ENCODE measurements at regions not wholly inside any gene's neighbourhood (a gene's known extent, or its start where the extent isn't known, plus 50 kb on each side); places are given as distances from the start of the nearest gene placed in this dataset.

DNA sequence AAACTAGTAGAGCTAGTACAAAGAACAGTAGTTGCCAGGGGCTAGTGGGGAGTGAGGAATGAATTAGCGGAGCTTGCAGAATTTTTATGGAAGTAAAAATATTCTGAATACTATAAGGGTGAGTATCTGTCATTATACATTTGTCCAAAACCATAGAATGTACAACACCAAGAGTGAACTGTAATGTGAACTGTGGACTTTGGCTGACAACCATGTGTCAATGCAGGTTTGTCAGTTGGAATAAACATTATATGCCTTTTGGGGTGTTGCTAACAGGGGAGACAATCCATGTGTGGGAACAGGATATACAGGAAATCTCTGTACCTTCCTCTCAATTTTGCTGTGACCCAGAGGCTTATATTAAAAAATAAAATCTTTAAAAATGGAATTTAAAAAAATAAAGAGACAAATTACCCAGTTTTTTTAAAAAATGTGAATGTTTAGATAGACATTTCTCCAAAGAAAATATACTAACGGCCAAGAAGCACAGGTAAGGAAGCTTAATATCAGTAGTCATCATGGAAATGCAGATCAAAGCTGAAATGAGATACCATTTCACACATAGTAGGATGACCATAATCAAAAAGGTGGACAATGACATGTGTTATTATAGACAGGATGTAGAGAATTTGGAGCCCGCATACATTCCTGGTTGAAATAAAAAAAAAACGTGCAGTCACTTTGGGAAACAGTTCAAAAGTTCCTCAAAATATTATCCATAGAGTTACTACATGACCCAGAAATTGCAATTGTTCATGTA, 899.8 kb downstream of the RAB28 start:
- H3K27ac ChIP-seq, result no peak overlapping the region
- TF ChIP-seq, protein P1, sequence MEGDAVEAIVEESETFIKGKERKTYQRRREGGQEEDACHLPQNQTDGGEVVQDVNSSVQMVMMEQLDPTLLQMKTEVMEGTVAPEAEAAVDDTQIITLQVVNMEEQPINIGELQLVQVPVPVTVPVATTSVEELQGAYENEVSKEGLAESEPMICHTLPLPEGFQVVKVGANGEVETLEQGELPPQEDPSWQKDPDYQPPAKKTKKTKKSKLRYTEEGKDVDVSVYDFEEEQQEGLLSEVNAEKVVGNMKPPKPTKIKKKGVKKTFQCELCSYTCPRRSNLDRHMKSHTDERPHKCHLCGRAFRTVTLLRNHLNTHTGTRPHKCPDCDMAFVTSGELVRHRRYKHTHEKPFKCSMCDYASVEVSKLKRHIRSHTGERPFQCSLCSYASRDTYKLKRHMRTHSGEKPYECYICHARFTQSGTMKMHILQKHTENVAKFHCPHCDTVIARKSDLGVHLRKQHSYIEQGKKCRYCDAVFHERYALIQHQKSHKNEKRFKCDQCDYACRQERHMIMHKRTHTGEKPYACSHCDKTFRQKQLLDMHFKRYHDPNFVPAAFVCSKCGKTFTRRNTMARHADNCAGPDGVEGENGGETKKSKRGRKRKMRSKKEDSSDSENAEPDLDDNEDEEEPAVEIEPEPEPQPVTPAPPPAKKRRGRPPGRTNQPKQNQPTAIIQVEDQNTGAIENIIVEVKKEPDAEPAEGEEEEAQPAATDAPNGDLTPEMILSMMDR (IDR thresholded peaks at IDR 0.05), result no peak
- no peak for TF ChIP-seq ZFX (IDR thresholded peaks at IDR 0.05; ENCODE audit: borderline replicate concordance)

DNA sequence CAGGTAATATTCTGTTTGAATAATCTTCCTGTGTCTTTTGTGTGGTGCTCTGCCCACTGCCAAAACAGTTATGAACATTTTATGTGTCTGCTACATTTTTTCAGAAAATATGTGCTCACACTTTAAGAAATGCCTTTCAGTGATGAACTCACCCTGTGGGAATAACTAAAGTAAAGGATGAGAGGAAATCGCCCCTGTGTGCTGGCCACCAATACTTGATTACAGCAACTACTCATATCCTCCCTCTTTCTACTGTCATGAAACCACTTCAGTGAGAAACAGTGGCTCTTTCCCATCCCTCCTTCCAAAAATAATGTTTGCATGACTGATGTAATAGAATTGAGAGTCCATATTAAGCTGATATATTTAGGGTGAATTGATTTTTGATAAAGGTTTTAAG, 900.9 kb downstream of the RAB28 start:
- no peak overlapping the region for H3K27ac ChIP-seq
- no peak for TF ChIP-seq ZFX (IDR thresholded peaks at IDR 0.05; ENCODE audit: borderline replicate concordance)
- TF ChIP-seq, protein P1 (IDR thresholded peaks at IDR 0.05), result no peak

GRCh38 chr4:12580787-12581186, 903.4 kb downstream of the RAB28 start:
- TF ChIP-seq ZFX (IDR thresholded peaks at IDR 0.05; ENCODE audit: borderline replicate concordance), result no peak
- TF ChIP-seq, protein P1 (IDR thresholded peaks at IDR 0.05), result no peak

GRCh38 chr4:12579172-12579571, 905.0 kb downstream of the RAB28 start:
- no peak overlapping the region for H3K27ac ChIP-seq
- TF ChIP-seq ZFX (IDR thresholded peaks at IDR 0.05; ENCODE audit: borderline replicate concordance), result no peak
- TF ChIP-seq, protein P1 (IDR thresholded peaks at IDR 0.05), result no peak

More at GRCh38 chr4:12580787-12581186, 903.4 kb downstream of the RAB28 start:
- no peak overlapping the region for H3K27ac ChIP-seq

GRCh38 chr4:12576409-12576808, 907.7 kb downstream of the RAB28 start:
- no peak overlapping the region for H3K27ac ChIP-seq
- TF ChIP-seq, protein P1 (IDR thresholded peaks at IDR 0.05), result no peak
- TF ChIP-seq ZFX (IDR thresholded peaks at IDR 0.05; ENCODE audit: borderline replicate concordance), result no peak

- TF ChIP-seq ZFX (IDR thresholded peaks at IDR 0.05; ENCODE audit: borderline replicate concordance), result no peak
- TF ChIP-seq, protein P1 (IDR thresholded peaks at IDR 0.05), result no peak
- no peak overlapping the region for H3K27ac ChIP-seq
Measured at GRCh38 chr4:12573716-12574115, 910.4 kb downstream of the RAB28 start.

DNA sequence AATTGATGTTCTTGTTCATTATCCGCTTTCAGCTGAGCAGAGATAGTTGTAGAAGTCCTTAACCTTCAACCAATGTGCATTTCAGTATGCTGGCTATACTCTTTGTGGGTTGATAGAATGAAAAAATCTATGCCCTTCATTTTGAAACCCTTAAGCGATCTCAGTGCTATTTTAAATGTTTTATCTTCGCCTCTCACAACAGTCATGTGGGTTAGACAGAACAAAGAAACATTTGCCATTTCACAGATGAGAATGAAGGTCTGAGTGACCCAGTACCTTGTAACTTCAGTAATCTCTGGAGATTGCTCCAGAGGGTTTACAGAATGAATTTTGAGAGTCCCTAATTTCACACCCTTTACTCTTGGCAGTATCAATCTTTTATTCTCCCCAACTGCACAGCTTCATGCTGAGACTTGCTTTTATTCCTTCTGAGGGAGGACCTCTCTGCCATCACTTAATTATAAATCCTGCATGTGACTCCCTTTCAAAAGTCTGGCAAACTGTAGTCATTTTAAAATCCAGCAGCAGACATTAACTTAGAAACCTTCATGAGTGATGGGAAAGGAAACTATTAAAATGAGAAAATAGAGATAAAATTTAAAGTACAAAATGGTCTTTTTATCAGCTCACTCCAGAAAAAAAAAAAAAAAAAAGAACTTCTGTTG, 921.5 kb downstream of the RAB28 start:
- TF ChIP-seq, protein P1 (IDR thresholded peaks at IDR 0.05), result no peak
- H3K27ac ChIP-seq, result no peak overlapping the region
